ENCODE measurements at regions not wholly inside any gene's neighbourhood (a gene's known extent, or its start where the extent isn't known, plus 50 kb on each side); places are given as distances from the start of the nearest gene placed in this dataset.

- Histone ChIP-seq H3K36me3 (ENCODE audit: control insufficient read depth, insufficient read depth, low read length) (no peaks in the 10 kb centered on the region), H3K9me1 (ENCODE audit: control insufficient read depth, insufficient read depth, low read length) (no peaks in the 10 kb centered on the region), H3K9ac (ENCODE audit: insufficient read depth in 1 of 2, low read depth in 2 of 2, low read length in 2 of 2) (no peak overlapping the region), H3K27me3 (ENCODE audit: control insufficient read depth in 2 of 2, insufficient read depth in 2 of 2, low read length in 2 of 2) (no peaks in the 10 kb centered on the region), H3K4me3 (no peak overlapping the region), H3K79me2 (ENCODE audit: control insufficient read depth, insufficient read depth, low read length) (no peaks in the 10 kb centered on the region), H3K27ac (ENCODE audit: extremely low read depth, low read depth, low read length) (no peak overlapping the region), H3K4me1 (replicated peaks in 1 of 2; ENCODE audit: control insufficient read depth in 2 of 2, insufficient read depth in 2 of 2, low read length in 2 of 2) (peaks cover 0 to 5% of the 10 kb centered on the region in 2 experiments; a peak in 2 of 5 replicates), H2AFZ (ENCODE audit: low read depth, low read length) (no peak overlapping the region; the same call in 1 of the 2 replicates), H4K20me1 (replicated peaks; ENCODE audit: control insufficient read depth, insufficient read depth, low read length) (no peaks in the 10 kb centered on the region), H3K9me3 (replicated peaks; ENCODE audit: control insufficient read depth, insufficient read depth, low read depth, low read length) (no peaks in the 10 kb centered on the region), H3K4me2 (ENCODE audit: insufficient read depth, low read length) (no peak overlapping the region)
- TF ChIP-seq SPI1 (IDR thresholded peaks at IDR 0.05; ENCODE audit: borderline replicate concordance, low read depth, low read length) = peak; percentile 75; the same call in 1 of the 2 replicates
- TF ChIP-seq MEIS2 (IDR thresholded peaks at IDR 0.05; ENCODE audit: partially characterized antibody) = peak; percentile 75
- TF ChIP-seq L3MBTL2 (IDR thresholded peaks at IDR 0.05) = no peak
- no peak for TF ChIP-seq SMARCC2 (IDR thresholded peaks at IDR 0.05; ENCODE audit: low read depth)
- no peak for TF ChIP-seq PRMT5 (CRISPR knock-in tag; IDR thresholded peaks at IDR 0.05)
- no peak for TF ChIP-seq PPARD (CRISPR knock-in tag; IDR thresholded peaks at IDR 0.05)
- TF ChIP-seq NFATC3 (IDR thresholded peaks at IDR 0.05) = no peak
- CTCF ChIA-PET (ENCODE audit: low intra/inter-chr PET ratio) = no interaction called here
- DNase-seq (ENCODE audit: extremely low read depth in 1 of 4, low spot score in 3 of 4) = no peak
- no peak for ATAC-seq
- POLR2A ChIA-PET = no interaction called here
- intact Hi-C loops (cut with micrococcal nuclease) = no loop called here
- FAIRE-seq = no peak
- no TSS peak for BruUV-seq (replicated peaks)
- in situ Hi-C loops (cut with MboI) = no loop called here
Observed at GRCh38 chr3:39657075-39657474, 152.3 kb upstream of the MYRIP start.

- ChIA-PET CTCF (ENCODE audit: low intra/inter-chr PET ratio) (no interaction called here), POLR2A (no interaction called here)
- BruUV-seq (replicated peaks) = no TSS peak
- peaks cover 0 to 5% of the 10 kb centered on the region in 2 experiments; a peak in 2 of 5 replicates for H3K4me1 ChIP-seq (replicated peaks in 1 of 2; ENCODE audit: control insufficient read depth in 2 of 2, insufficient read depth in 2 of 2, low read length in 2 of 2)
- H3K27ac ChIP-seq (ENCODE audit: extremely low read depth, low read depth, low read length) = no peak overlapping the region
- in situ Hi-C loops (cut with MboI) (no loop called here), intact Hi-C loops (cut with micrococcal nuclease) (no loop called here)
- H3K4me2 ChIP-seq (ENCODE audit: insufficient read depth, low read length) = no peak overlapping the region
- H3K9ac ChIP-seq (ENCODE audit: insufficient read depth in 1 of 2, low read depth in 2 of 2, low read length in 2 of 2) = no peak overlapping the region
- no peaks in the 10 kb centered on the region for H3K36me3 ChIP-seq (ENCODE audit: control insufficient read depth, insufficient read depth, low read length)
- WGBS (ENCODE audit: insufficient coverage, low coverage, missing lambda C conversion rate) = 79% methylated on average over 1 of the region's 1 CpG
- H2AFZ ChIP-seq (ENCODE audit: low read depth, low read length) = no peak overlapping the region
- no peaks in the 10 kb centered on the region for H3K9me3 ChIP-seq (replicated peaks; ENCODE audit: control insufficient read depth, insufficient read depth, low read depth, low read length)
- H3K27me3 ChIP-seq (ENCODE audit: control insufficient read depth in 2 of 2, insufficient read depth in 2 of 2, low read length in 2 of 2) = no peaks in the 10 kb centered on the region
- no peaks in the 10 kb centered on the region for H3K79me2 ChIP-seq (ENCODE audit: control insufficient read depth, insufficient read depth, low read length)
- H3K9me1 ChIP-seq (ENCODE audit: control insufficient read depth, insufficient read depth, low read length) = no peaks in the 10 kb centered on the region
- TF ChIP-seq SETDB1 (IDR thresholded peaks at IDR 0.05; ENCODE audit: low read length) (no peak), RBM39 (optimal IDR thresholded peaks at IDR 0.05; ENCODE audit: low read depth, low read length) (no peak), MEIS2 (IDR thresholded peaks at IDR 0.05; ENCODE audit: partially characterized antibody) (no peak), HLTF (IDR thresholded peaks at IDR 0.05) (no peak), MAFG (tag; conservative IDR thresholded peaks at IDR 0.05) (0 out of 2 replicates have a peak, but pooled peaks have one; percentile 24), C11orf30 (IDR thresholded peaks at IDR 0.05; ENCODE audit: low read depth) (peak; percentile 40; the same call in 1 of the 2 replicates), ZNF717 (CRISPR knock-in tag; IDR thresholded peaks at IDR 0.05) (no peak), STAG1 (CRISPR knock-in tag; IDR thresholded peaks at IDR 0.05; ENCODE audit: borderline replicate concordance) (no peak), ZNF24 (IDR thresholded peaks at IDR 0.05) (no peak), MCM7 (IDR thresholded peaks at IDR 0.05) (no peak), SRSF1 (IDR thresholded peaks at IDR 0.05; ENCODE audit: low read depth, low read length) (no peak), ZNF316 (IDR thresholded peaks at IDR 0.05) (peak; percentile 67), SREBF2 (CRISPR knock-in tag; IDR thresholded peaks at IDR 0.05) (no peak), PKNOX1 (IDR thresholded peaks at IDR 0.05) (no peak)
- no peak overlapping the region for H3K4me3 ChIP-seq
- FAIRE-seq (no peak), ATAC-seq (no peak), DNase-seq (ENCODE audit: extremely low read depth in 1 of 4, low spot score in 3 of 4) (no peak)
- no peaks in the 10 kb centered on the region for H4K20me1 ChIP-seq (replicated peaks; ENCODE audit: control insufficient read depth, insufficient read depth, low read length)
Observed at GRCh38 chr3:39657775-39658174, 151.6 kb upstream of the MYRIP start.

Measured in K562 (cell line).